MM.1S (cell line): ENCODE measurements at regions not wholly inside any gene's neighbourhood (a gene's known extent, or its start where the extent isn't known, plus 50 kb on each side); places are given as distances from the start of the nearest gene placed in this dataset.

Source experiments
- EZH2 ChIP-seq: fragments of 300-600 bp; sonication (generic); optimal IDR thresholded peaks from 2 replicates; pipeline ENCODE3; 2017; ENCODE audit warnings: low read depth, mild to moderate bottlenecking, antibody characterized with exemption, low read length, mixed read lengths
- TF ChIP-seq, protein P1 (sequence below): fragments of 300-600 bp; sonication (generic); IDR thresholded peaks from 2 replicates; pipeline ENCODE4 v1.5.1; 2016; ENCODE audit warnings: antibody characterized with exemption, low read length, mixed read lengths

- TF ChIP-seq, protein P1, sequence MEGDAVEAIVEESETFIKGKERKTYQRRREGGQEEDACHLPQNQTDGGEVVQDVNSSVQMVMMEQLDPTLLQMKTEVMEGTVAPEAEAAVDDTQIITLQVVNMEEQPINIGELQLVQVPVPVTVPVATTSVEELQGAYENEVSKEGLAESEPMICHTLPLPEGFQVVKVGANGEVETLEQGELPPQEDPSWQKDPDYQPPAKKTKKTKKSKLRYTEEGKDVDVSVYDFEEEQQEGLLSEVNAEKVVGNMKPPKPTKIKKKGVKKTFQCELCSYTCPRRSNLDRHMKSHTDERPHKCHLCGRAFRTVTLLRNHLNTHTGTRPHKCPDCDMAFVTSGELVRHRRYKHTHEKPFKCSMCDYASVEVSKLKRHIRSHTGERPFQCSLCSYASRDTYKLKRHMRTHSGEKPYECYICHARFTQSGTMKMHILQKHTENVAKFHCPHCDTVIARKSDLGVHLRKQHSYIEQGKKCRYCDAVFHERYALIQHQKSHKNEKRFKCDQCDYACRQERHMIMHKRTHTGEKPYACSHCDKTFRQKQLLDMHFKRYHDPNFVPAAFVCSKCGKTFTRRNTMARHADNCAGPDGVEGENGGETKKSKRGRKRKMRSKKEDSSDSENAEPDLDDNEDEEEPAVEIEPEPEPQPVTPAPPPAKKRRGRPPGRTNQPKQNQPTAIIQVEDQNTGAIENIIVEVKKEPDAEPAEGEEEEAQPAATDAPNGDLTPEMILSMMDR, result no peak
- TF ChIP-seq EZH2, result no peak
Observed at GRCh38 chr2:166725927-166726924, 162.1 kb upstream of the XIRP2 start.
